GM21367 (cell line): ENCODE measurements at regions not wholly inside any gene's neighbourhood (a gene's known extent, or its start where the extent isn't known, plus 50 kb on each side); places are given as distances from the start of the nearest gene placed in this dataset.

Experiments used
- ATAC-seq: cut with Tn5 transposase; IDR thresholded peaks from one replicate; pipeline ENCODE4 v1.9.1; 2021; ENCODE audit not compliant: unreplicated experiment

- ATAC-seq = no peak
Observed at GRCh38 chr6:6836609-6837406, 248.3 kb downstream of the LY86 start.

DNA sequence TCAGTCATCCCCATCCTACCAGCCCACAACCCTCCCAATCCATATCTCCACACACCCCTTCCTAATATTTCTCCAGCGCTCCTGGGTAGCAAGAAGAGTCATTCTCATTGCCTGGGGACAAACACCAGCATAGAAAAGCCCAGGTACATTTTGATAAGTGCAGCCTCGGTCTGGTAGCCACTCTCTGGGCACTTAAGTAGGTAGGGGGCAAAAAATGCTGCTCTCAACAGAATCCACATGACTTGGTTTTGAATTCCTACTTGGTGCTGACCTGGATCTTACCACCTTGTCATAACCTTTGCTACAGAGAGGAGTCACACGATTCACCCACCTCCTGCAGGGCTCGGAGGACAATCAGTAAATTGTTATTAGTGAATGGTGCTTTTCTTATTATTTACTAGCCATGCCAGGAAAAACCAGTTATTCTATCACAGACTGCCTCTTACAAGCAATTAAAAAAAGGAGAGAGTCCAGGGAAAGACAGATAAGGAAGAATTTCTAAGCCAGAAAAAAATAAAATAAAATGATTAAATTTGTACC, 249.1 kb downstream of the LY86 start:
- no peak for ATAC-seq

GRCh38 chr6:6840831-6841291, 252.3 kb downstream of the LY86 start:
- peak; percentile 58 for ATAC-seq

DNA sequence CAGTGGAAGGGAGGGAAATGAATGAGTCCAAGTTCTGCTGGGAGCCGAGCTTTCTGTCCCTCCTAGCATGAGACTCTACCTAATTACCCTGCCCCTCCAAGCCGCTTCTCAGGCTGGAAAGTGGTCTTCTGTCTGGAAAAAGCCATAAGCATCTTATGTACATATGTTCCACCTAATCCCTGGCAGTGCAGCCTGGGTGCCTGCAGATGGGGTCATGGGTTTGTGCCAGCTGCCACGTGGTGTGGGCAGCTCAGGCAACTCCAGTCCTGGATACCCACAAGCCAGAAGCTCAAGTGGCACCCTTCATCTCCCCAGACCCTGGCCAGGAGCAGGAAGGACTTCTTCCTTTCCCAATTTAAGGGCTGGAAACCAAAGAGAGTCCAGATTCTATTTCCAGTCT, 253.1 kb downstream of the LY86 start:
- no peak for ATAC-seq

- ATAC-seq = no peak
Observed at GRCh38 chr6:6842291-6842690, 253.8 kb downstream of the LY86 start.

- no peak for ATAC-seq
Observed at GRCh38 chr6:6843057-6843627, 254.6 kb downstream of the LY86 start.

DNA sequence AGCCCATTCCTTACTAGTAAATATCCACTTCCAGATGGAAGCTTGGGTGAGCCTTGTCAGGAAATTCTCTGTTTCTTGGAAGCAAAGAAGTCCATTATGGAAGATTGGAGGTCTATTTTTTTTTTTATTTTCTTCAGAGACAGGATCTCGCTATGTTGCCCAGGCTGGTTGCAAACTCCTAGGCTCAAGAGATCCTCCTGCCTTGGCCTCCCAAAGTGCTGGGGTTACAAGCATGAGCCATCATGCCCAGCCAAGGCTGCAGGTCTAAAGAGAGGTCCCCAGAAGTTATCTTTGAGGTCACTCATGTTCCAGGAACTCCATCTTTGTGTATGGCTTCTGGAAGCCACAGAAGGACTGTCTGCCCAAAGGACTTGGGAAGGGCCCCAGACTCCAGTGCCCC, 255.3 kb downstream of the LY86 start:
- ATAC-seq = no peak

- ATAC-seq = no peak
Observed at GRCh38 chr6:6844530-6844929, 256.0 kb downstream of the LY86 start.

DNA sequence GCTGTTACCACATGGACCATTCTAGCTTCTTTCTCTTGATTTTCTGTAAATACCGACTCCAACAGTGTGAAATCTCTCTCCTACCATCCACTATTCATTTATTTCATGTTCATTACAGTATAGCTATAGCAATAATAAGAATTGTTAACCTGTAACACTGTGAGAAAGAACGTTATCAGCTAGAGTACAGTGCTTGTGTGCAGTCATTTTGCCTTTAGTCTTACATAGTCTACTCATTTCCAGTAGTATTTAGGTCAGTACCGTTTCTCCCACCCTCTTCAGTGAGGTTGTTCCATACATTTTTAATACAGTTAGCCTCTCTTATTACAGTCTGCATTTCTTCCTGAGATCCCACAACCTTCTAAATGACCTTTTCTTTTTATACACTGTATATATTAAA, 257.1 kb downstream of the LY86 start:
- ATAC-seq = no peak

- ATAC-seq = no peak
Observed at GRCh38 chr6:6847591-6847990, 259.1 kb downstream of the LY86 start.

DNA sequence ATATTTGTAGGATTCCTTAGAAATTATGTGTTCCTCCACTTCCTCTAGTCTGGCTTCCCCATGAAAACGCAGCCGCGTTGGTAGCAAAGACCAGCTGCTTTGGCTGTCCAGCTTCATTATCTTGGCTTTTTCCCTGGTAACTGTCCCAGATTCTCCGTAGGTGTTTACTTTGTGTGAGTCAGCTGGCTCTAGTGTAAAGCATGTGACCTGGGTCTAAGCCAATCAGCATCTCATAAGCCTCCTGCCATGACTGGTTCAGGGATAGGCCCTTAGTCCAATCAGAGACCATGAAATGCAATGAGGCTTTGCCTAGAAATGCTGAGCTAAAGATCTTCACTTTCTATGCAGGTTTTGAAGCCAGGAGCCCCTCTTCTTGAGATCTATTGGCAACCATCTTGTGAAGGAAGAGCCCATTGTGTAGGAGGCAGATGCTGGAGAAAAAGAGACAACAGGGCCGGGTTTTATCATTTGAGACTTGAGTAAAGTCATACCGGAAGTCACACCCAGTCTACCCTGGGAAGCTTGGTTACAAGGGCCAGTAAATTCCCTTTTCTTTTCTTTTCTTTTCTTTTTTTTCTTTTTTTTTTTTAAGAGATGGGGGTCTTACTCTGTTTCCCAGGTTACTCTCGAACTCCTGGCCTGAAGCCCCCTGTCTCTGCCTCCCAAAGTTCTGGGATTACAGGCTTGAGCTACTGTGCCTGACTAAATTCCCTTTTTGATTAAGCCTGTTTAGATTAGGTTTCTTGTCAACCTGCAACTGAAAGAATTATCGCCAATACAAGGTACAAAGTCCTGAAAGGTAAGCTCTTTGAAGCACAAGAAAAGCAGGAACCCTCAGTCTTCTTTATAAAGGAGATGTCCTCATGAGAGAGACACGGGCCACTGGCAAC, 256.5 kb upstream of the RREB1 start:
- no peak for ATAC-seq

DNA sequence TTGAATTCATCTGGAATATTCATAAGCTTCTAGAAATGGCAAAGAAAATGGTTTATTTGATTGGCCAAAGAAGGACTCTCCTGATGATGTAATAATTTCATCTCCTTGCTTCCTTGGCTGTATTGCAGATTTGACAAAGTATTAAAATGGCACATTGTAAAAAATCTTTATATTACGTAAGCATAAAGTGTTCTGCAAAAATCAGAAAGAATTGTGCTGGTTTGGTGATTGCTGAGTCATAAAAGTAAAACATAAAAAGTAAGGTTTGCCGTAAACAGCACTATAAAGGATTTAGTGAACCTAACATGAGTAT, 255.9 kb upstream of the RREB1 start:
- no peak for ATAC-seq

GRCh38 chr6:6856538-6857523, 250.9 kb upstream of the RREB1 start:
- ATAC-seq = peak; percentile 65

DNA sequence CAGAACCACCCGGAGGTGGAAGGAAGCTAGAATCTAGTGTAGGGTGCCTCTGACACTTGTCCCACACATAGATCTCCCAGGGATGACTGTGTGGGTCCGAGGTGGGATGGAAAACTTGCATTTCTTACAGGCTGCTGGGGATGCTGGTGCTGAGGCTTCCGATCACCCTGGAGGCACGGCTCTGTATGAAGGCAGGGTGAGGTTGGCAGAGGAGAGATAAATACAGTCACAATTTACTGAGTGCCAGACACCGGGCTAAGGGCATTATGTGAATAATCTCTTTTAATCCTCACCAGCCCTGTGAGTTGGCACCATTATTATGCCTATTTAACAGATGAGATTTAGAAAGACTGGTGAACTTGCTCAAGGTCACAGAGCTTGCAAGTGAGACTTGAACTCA, 250.2 kb upstream of the RREB1 start:
- no peak for ATAC-seq

- no peak for ATAC-seq
Observed at GRCh38 chr6:6858533-6858982, 249.2 kb upstream of the RREB1 start.

DNA sequence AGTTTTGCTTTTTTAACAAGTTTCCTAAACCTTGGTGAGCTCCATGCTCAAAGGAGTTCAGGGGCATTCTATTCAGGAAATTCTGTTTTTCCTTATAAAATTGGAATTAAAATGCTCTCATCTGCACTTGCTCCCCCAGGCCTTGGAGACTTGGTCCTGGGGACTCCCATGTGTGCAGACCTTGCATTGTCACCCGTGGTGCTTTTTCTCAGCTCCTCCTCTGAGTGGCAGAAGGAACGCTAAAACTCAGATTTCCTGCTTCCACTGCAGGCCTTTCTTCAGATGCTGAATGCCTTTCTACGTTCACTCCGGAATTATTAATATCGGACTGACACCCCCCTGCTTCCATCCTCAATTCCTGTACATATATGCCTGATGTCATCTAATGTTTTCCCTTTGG, 248.7 kb upstream of the RREB1 start:
- ATAC-seq = no peak

GRCh38 chr6:6859722-6860121, 248.0 kb upstream of the RREB1 start:
- no peak for ATAC-seq

- ATAC-seq = no peak
Observed at GRCh38 chr6:6860863-6861262, 246.9 kb upstream of the RREB1 start.

GRCh38 chr6:6861351-6861894, 246.3 kb upstream of the RREB1 start:
- no peak for ATAC-seq

- ATAC-seq = no peak
Observed at GRCh38 chr6:6861995-6862394, 245.8 kb upstream of the RREB1 start.
